ENCODE measurements at regions not wholly inside any gene's neighbourhood (a gene's known extent, or its start where the extent isn't known, plus 50 kb on each side); places are given as distances from the start of the nearest gene placed in this dataset.

GRCh38 chr5:6995115-6995514, 281.9 kb downstream of the TENT4A start:
- Mint-ChIP-seq H3K36me3 (ENCODE audit: insufficient read depth) (no peaks in the 10 kb centered on the region), H3K4me3 (no peak overlapping the region), H3K4me1 (ENCODE audit: low read depth in 2 of 2) (no peaks in the 10 kb centered on the region), H3K27ac (no peak overlapping the region), H3K9me3 (peaks cover 2 to 11% of the 10 kb centered on the region in 2 donors), H3K27me3 (peaks cover 0 to 8% of the 10 kb centered on the region in 2 donors)
- DNase-seq (no peak), ATAC-seq (replicated peaks) (no peak)

GRCh38 chr5:7000310-7000709, 287.1 kb downstream of the TENT4A start:
- no peak for DNase-seq
- H3K27ac Mint-ChIP-seq = no peak overlapping the region
- ATAC-seq (replicated peaks) = no peak
- H3K27me3 Mint-ChIP-seq = no peaks in the 10 kb centered on the region
- peaks cover 2 to 16% of the 10 kb centered on the region in 2 donors for H3K9me3 Mint-ChIP-seq
- no peak overlapping the region for H3K4me3 Mint-ChIP-seq
- no peaks in the 10 kb centered on the region for H3K4me1 Mint-ChIP-seq (ENCODE audit: low read depth in 2 of 2)
- no peaks in the 10 kb centered on the region for H3K36me3 Mint-ChIP-seq (ENCODE audit: insufficient read depth)

GRCh38 chr5:7010591-7010990, 297.4 kb downstream of the TENT4A start:
- Mint-ChIP-seq H3K9me3 (peaks cover 4 to 7% of the 10 kb centered on the region in 2 donors), H3K27me3 (no peaks in the 10 kb centered on the region), H3K27ac (no peak overlapping the region), H3K36me3 (ENCODE audit: insufficient read depth) (no peaks in the 10 kb centered on the region), H3K4me3 (no peak overlapping the region), H3K4me1 (ENCODE audit: low read depth in 2 of 2) (no peaks in the 10 kb centered on the region)
- DNase-seq (no peak), ATAC-seq (replicated peaks) (no peak)

GRCh38 chr5:7012057-7012456, 298.8 kb downstream of the TENT4A start:
- Mint-ChIP-seq H3K36me3 (ENCODE audit: insufficient read depth) (no peaks in the 10 kb centered on the region), H3K9me3 (peaks cover 6 to 7% of the 10 kb centered on the region in 2 donors), H3K4me3 (no peak overlapping the region), H3K27ac (no peak overlapping the region), H3K4me1 (ENCODE audit: low read depth in 2 of 2) (no peaks in the 10 kb centered on the region), H3K27me3 (no peaks in the 10 kb centered on the region)
- ATAC-seq (replicated peaks) (no peak), DNase-seq (no peak)

- Mint-ChIP-seq H3K4me3 (no peak overlapping the region), H3K27ac (no peak overlapping the region), H3K4me1 (ENCODE audit: low read depth in 2 of 2) (no peaks in the 10 kb centered on the region), H3K9me3 (peaks cover 0 to 7% of the 10 kb centered on the region in 2 donors), H3K27me3 (no peaks in the 10 kb centered on the region), H3K36me3 (ENCODE audit: insufficient read depth) (no peaks in the 10 kb centered on the region)
- DNase-seq (no peak), ATAC-seq (replicated peaks) (no peak)
Observed at GRCh38 chr5:7014611-7015010, 301.4 kb downstream of the TENT4A start.

- H3K27ac Mint-ChIP-seq = no peak overlapping the region
- no peak for ATAC-seq (replicated peaks)
- DNase-seq = no peak
- no peaks in the 10 kb centered on the region for H3K27me3 Mint-ChIP-seq
- peaks cover 0 to 11% of the 10 kb centered on the region in 2 donors for H3K9me3 Mint-ChIP-seq
- H3K4me3 Mint-ChIP-seq = no peak overlapping the region
- H3K36me3 Mint-ChIP-seq (ENCODE audit: insufficient read depth) = no peaks in the 10 kb centered on the region
- no peaks in the 10 kb centered on the region for H3K4me1 Mint-ChIP-seq (ENCODE audit: low read depth in 2 of 2)
Observed at GRCh38 chr5:7015586-7016256, 302.5 kb downstream of the TENT4A start.

- no peak for DNase-seq
- H3K9me3 Mint-ChIP-seq = peaks cover 8 to 12% of the 10 kb centered on the region in 2 donors
- ATAC-seq (replicated peaks) = no peak
- no peaks in the 10 kb centered on the region for H3K36me3 Mint-ChIP-seq (ENCODE audit: insufficient read depth)
- no peak overlapping the region for H3K27ac Mint-ChIP-seq
- no peaks in the 10 kb centered on the region for H3K4me1 Mint-ChIP-seq (ENCODE audit: low read depth in 2 of 2)
- no peaks in the 10 kb centered on the region for H3K27me3 Mint-ChIP-seq
- no peak overlapping the region for H3K4me3 Mint-ChIP-seq
Observed at GRCh38 chr5:7016999-7017747, 303.9 kb downstream of the TENT4A start.

GRCh38 chr5:7018198-7018597, 305.0 kb downstream of the TENT4A start:
- ATAC-seq (replicated peaks) (no peak), DNase-seq (no peak)
- Mint-ChIP-seq H3K4me3 (no peak overlapping the region), H3K4me1 (ENCODE audit: low read depth in 2 of 2) (no peaks in the 10 kb centered on the region), H3K9me3 (peaks cover 8 to 14% of the 10 kb centered on the region in 2 donors), H3K27me3 (no peaks in the 10 kb centered on the region), H3K36me3 (ENCODE audit: insufficient read depth) (no peaks in the 10 kb centered on the region), H3K27ac (no peak overlapping the region)

GRCh38 chr5:7018601-7019000, 305.4 kb downstream of the TENT4A start:
- H3K27me3 Mint-ChIP-seq = no peaks in the 10 kb centered on the region
- DNase-seq = no peak
- H3K36me3 Mint-ChIP-seq (ENCODE audit: insufficient read depth) = no peaks in the 10 kb centered on the region
- H3K9me3 Mint-ChIP-seq = peaks cover 8 to 15% of the 10 kb centered on the region in 2 donors
- no peak overlapping the region for H3K27ac Mint-ChIP-seq
- H3K4me1 Mint-ChIP-seq (ENCODE audit: low read depth in 2 of 2) = no peaks in the 10 kb centered on the region
- no peak for ATAC-seq (replicated peaks)
- no peak overlapping the region for H3K4me3 Mint-ChIP-seq

GRCh38 chr5:7036192-7036835, 323.1 kb downstream of the TENT4A start:
- Mint-ChIP-seq H3K27ac (no peak overlapping the region), H3K36me3 (ENCODE audit: insufficient read depth) (peaks cover 3% of the 10 kb centered on the region), H3K27me3 (no peaks in the 10 kb centered on the region), H3K4me3 (no peak overlapping the region), H3K9me3 (peaks cover 8 to 13% of the 10 kb centered on the region in 2 donors), H3K4me1 (ENCODE audit: low read depth in 2 of 2) (no peaks in the 10 kb centered on the region)
- DNase-seq (no peak), ATAC-seq (replicated peaks) (no peak)

GRCh38 chr5:7039074-7039473, 325.8 kb downstream of the TENT4A start:
- Mint-ChIP-seq H3K36me3 (ENCODE audit: insufficient read depth) (peaks cover 3% of the 10 kb centered on the region), H3K9me3 (peaks cover 8 to 13% of the 10 kb centered on the region in 2 donors), H3K27ac (no peak overlapping the region), H3K4me1 (ENCODE audit: low read depth in 2 of 2) (no peaks in the 10 kb centered on the region), H3K27me3 (no peaks in the 10 kb centered on the region), H3K4me3 (no peak overlapping the region)
- ATAC-seq (replicated peaks) = no peak
- DNase-seq = no peak

- ATAC-seq (replicated peaks) (no peak), DNase-seq (no peak)
- Mint-ChIP-seq H3K9me3 (peaks cover 8 to 11% of the 10 kb centered on the region in 2 donors), H3K27me3 (no peaks in the 10 kb centered on the region), H3K27ac (no peak overlapping the region), H3K4me1 (ENCODE audit: low read depth in 2 of 2) (no peaks in the 10 kb centered on the region), H3K4me3 (no peak overlapping the region), H3K36me3 (ENCODE audit: insufficient read depth) (peaks cover 3% of the 10 kb centered on the region)
Observed at GRCh38 chr5:7040111-7040510, 326.9 kb downstream of the TENT4A start.

- H3K4me3 Mint-ChIP-seq = no peak overlapping the region
- H3K27ac Mint-ChIP-seq = no peak overlapping the region
- ATAC-seq (replicated peaks) (no peak), DNase-seq (no peak)
- no peaks in the 10 kb centered on the region for H3K4me1 Mint-ChIP-seq (ENCODE audit: low read depth in 2 of 2)
- no peaks in the 10 kb centered on the region for H3K36me3 Mint-ChIP-seq (ENCODE audit: insufficient read depth)
- H3K27me3 Mint-ChIP-seq = no peaks in the 10 kb centered on the region
- peaks cover 8% of the 10 kb centered on the region in 2 donors for H3K9me3 Mint-ChIP-seq
Observed at GRCh38 chr5:7043797-7044196, 330.6 kb downstream of the TENT4A start.
